GM18870 (cell line): ENCODE measurements at regions not wholly inside any gene's neighbourhood (a gene's known extent, or its start where the extent isn't known, plus 50 kb on each side); places are given as distances from the start of the nearest gene placed in this dataset.

ENCODE experiments used
- ATAC-seq: cut with Tn5 transposase; IDR thresholded peaks from one replicate; pipeline ENCODE4 v1.9.1; 2021; ENCODE audit warnings: moderate library complexity; ENCODE audit not compliant: unreplicated experiment

- no peak for ATAC-seq
Observed at GRCh38 chr21:25384782-25385181, 222.5 kb downstream of the MRPL39 start.

DNA sequence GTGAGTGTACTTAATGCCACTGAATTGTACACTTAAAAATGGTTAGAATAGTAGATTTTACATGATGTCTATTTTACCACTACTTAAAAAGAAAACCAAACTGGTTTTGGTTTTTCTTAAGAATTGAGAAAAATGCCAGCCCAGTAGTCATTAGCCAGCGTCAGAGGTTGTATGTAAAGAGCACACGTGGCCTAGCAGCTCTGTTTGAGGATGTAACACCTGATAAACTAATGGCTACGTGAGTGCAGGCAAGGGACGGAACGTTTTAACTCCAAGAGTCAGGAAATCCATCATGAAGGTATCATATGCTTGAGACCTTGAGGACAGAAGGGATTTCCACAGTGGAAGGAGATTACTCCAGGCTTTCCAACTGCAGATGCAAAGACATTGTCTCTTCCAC lies 223.7 kb downstream of the MRPL39 start:
- no peak for ATAC-seq

DNA sequence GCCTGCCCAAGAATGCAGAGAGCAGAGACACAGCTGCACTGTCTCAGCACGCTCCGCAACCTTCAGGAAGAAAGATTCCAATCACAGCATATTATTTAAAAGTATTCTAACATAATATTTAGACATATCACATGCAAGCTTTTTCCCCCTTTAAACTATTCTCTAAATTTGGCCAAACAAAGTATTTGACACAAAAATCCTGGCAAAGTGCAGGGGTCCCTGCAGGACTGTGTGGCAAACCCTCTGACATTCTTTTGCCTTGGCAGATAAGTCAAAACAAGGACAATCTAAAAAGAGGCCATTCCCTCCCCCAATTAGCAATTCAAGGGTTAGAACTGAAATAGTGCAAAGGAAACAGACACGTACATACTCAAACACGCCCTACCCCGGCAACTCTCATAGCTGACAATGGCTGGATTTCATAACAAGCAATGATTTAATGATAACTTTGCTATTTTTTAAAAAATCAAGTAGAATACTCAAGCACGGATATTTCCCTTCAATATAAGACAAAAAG lies 225.3 kb downstream of the MRPL39 start:
- ATAC-seq: no peak

DNA sequence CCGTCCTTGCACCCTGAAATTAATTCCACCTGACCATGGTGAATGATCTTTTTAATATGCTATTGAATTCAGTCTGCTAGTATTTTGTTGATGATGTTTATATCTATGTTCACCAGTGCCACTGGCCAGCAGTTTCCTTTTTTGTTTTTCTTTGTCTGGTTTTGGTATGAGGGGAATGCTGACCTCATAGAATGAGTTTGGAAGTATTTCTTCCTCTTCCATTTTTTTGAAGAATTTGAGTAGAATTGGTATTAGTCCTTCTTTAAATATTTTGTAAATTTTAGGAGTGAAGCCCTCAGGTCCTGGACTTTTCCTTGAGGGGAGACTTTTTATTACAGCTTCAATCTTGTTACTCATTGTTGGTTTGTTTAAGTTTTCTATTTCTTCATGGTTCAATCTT lies 231.6 kb downstream of the MRPL39 start:
- no peak for ATAC-seq

DNA sequence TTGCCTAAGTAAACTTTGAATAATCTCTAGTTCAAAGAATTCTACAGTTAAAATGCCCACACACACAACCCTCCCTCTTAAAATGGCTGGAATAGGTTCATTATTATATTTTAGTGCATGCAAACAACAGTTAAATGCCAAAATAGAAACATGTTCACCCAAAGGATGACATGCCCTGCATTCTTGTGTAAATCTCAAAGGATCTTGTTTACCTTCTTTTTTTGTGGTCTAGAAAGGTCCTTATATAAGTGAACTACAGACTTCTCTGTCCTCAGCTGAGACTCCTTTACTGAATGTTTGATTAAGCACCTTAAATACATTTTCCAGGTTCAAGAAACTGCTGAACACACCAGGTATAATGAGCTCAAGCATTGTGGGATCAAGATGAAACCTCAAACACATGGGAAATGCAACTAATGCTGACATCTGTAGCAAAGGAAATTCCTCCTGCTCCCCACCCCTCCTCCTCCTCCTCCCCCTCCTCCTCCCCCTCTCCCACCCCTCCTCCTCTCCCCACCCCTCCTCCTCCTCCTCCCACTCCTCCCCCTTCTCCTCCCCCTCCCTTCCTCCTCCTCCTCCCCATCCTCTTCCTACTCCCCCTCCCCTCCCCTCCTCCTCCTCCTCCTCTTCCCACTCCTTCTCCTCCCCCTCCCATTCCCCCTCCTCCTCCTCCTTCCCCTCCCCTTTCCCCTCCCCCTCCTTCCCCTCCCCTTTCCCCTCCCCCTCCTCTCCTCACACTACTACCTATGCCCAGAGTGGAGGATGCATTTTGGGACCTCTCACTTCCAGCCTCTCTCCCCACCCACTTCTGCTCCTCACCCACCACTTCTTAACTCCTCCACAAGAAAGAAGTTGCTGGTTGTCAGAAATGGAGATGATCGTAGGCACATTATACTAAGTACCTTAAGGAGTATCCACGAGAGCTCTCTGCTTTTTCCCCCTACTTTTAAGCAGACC lies 233.9 kb downstream of the MRPL39 start:
- no peak for ATAC-seq

DNA sequence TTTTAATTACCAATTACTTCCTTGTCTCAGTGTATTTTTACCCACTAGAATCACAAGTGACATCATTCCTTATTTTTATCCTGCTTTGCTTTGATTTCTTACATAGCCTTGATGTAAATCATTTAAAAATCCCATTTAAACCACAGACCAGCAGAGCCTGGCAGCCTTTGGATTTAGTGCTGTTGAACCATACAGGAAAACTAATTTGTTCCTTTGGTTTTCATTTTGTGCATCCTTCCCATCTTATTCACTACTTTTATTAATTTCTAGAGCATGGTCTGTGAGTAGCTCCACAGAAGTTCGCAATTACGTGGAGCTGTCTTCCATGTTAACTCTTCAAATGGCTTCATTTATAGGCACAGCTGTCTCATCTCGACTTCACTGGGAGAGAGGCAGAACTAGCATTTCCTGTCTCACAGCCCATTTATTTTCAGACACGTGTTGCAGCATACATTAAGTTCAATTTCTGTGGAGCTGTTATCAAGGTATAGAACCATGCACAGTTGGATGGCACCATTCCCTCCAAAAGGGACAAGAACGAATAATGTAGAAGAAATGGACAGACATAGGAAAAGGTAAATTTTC lies 235.3 kb downstream of the MRPL39 start:
- ATAC-seq: no peak

DNA sequence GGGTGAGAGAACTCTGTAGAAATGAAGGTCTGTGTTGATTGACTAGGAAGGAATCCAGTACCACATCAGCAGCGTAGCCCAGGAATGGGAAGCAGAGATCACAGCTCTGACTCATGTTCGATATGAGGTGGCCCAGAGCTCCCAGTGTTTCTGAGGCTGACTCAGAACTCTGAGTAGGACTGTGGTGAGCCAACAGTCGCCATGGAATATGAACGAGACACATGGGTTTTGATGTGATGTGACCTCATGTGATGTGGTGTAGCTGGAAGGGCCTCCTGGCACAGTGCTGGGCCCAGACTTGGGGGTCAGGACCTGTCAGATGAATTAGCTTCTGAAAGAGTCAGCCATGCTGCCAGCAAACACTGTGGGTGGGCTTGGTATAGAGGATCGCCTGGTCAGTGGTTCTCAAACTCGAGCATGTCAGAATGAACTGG lies 237.0 kb downstream of the MRPL39 start:
- ATAC-seq: no peak

GRCh38 chr21:25369524-25370300 lies 237.6 kb downstream of the MRPL39 start:
- ATAC-seq: no peak

DNA sequence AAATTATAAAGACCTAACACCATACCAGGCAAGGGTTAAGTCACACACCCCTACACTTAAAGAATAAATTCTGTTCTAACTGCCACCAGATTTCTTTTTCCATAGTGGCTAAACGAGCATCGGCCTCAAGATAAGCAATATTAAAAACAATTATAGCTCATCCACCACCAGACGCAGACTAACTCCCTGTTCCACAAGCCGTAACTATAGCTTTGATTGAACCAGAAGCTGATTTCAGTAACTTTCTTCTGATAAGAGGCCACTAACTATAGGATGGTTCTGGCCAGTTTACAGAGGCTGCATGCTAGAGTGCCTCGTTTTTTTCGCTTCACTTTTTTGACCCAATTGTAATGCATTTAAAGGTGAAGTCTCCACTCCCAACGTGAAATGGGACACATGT lies 238.8 kb downstream of the MRPL39 start:
- ATAC-seq: no peak

- ATAC-seq: no peak
Observed at GRCh38 chr21:25366116-25366515, 241.2 kb downstream of the MRPL39 start.

DNA sequence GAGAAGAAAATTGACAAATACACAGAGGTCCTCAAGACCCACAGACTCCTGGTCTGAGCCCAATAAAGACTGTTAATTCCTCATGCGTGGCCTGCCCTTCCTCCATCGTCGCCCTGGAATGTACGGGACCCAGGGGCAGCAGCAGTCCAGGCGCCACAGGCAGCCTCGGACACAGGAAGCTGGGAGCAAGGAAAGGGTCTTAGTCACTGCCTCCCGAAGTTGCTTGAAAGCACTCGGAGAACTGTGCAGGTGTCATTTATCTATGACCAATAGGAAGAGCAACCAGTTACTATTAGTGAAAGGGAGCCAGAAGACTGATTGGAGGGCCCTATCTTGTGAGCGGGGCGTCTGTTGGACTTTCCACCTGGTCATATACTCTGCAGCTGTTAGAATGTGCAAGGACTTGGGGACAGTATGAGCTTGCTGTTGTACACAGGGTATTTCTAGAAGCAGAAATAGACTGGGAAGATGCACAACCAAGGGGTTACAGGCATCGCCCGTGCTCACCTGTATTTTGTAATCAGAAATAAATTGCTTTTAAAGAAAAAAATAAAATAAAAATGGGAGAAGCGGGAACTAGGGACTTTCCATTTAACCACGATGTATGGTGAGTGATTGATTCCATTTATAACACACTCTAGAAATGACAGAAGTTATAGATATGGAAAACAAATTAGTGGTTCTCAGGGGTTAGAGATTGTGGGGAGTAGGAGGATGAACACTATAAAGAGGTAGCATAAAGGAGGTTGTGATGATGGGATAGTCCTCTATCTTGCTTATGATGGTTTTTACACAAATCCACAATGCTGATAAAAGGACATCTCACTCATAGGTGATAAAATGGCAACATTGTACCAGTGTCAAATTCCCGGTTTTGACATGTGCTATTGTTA lies 244.7 kb downstream of the MRPL39 start:
- no peak for ATAC-seq

DNA sequence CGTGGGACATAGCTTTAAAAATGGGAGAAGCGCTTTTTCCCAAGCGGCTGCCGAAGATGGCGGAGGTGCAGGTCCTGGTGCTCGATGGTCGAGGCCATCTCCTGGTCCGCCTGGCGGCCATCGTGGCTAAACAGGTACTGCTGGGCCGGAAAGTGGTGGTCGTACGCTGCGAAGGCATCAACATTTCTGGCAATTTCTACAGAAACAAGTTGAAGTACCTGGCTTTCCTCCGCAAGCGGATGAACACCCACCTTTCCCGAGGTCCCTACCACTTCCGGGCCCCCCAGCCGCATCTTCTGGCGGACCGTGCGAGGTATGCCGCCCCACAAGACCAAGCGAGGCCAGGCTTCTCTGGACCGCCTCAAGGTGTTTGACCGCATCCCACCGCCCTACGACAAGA lies 245.5 kb downstream of the MRPL39 start:
- no peak for ATAC-seq

- no peak for ATAC-seq
Observed at GRCh38 chr21:25361097-25361496, 246.2 kb downstream of the MRPL39 start.

GRCh38 chr21:25360593-25360992 lies 246.7 kb downstream of the MRPL39 start:
- no peak for ATAC-seq

DNA sequence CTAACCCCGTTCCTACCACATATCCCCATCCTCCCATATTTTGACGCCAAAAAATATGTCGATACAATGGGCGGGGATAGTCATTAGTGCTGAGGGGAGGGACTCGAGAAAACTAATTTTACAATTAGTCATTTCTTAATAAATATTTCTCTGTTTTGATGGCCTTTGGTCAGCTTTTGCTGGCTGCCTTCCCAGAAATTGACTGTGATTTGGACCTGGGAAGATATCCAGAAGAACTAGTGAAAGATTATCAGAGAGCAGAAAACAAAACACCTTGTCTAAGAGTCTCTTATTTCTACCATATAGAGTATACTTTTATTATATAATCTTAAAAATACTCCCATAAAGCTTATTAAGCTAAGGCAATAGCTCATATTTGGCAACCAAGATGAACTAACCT lies 247.6 kb downstream of the MRPL39 start:
- ATAC-seq: no peak

DNA sequence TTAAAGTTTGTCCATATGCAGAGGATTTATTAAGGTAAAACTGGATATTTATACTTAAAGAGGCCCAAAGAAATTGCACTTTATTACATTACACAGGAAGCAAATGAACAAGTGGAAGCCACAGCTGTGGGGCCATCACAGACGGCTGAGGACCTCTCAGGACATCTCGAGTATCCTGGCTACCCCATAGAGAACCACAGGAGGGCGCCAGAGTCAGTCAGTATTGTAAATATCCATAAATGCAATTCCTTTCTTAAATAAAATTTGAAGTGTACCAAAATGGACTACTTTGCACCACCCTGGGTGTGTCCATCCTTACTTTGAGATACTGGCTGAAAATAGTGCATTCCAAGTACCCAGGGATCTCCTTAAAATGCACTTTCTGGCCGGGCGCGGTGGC lies 257.2 kb downstream of the MRPL39 start:
- no peak for ATAC-seq

DNA sequence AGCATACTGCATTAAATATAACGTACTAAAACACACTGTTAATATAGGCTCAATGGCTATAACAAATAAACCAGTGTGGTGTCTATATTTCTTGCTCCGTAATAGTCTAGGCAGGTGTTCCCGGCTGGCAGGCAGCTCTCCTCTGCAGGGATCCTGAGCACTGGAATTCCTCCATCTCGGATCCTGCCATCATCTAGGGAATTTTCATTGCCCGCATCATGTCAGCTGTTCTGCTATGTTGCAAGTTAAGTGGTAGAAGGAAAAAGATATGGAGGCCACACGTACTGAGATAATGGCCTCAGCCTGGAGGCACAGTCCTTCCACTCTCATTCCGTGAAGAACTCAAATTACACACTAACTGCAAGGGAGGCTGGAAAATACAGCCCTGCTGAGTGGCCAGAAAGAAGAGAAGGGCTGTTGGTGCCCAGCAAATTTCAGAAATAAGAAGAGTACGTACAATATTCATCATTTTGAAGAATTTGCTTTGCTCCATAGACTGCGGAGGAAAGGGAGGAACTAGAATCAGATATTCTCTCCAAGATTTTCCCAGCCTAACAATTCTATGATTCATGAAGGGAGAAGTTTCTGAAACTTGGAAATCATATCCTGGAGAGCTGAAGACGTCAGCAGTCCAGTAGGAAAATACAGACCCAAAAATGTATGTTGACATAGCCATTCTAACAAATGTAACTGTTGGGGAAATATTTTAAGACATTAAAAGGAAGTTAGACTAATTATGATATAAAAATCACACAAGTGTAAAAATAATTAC lies 263.3 kb downstream of the MRPL39 start:
- no peak for ATAC-seq

DNA sequence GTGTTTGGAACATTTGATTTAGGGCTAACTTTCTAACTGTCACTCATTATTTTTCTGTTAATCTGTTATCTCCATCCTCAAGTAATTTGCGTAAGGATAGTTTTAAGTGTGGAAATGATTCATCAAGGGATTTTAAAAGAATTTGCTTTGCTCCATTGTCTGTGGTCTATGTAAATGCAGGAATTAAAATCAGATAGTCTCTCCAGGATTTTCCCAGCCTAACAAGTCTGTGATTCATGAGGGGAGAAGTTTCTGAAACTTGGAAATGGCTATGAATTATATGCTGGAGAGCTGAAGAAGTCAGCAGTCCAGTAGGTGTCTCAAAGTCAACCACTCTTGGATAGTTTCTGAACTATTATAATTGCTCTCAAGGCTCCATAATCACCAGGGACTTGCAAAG lies 264.5 kb downstream of the MRPL39 start:
- ATAC-seq: no peak

GRCh38 chr21:25341981-25342380 lies 265.3 kb downstream of the MRPL39 start:
- no peak for ATAC-seq

- no peak for ATAC-seq
Observed at GRCh38 chr21:25338415-25338814, 268.9 kb downstream of the MRPL39 start.
